ENCODE measurements at regions not wholly inside any gene's neighbourhood (a gene's known extent, or its start where the extent isn't known, plus 50 kb on each side); places are given as distances from the start of the nearest gene placed in this dataset.
"Not testable (repeated sequence)": the region's sequence is repeated elsewhere in the genome, so short reads cannot be mapped to it uniquely, and the experiment has no call there.

DNA sequence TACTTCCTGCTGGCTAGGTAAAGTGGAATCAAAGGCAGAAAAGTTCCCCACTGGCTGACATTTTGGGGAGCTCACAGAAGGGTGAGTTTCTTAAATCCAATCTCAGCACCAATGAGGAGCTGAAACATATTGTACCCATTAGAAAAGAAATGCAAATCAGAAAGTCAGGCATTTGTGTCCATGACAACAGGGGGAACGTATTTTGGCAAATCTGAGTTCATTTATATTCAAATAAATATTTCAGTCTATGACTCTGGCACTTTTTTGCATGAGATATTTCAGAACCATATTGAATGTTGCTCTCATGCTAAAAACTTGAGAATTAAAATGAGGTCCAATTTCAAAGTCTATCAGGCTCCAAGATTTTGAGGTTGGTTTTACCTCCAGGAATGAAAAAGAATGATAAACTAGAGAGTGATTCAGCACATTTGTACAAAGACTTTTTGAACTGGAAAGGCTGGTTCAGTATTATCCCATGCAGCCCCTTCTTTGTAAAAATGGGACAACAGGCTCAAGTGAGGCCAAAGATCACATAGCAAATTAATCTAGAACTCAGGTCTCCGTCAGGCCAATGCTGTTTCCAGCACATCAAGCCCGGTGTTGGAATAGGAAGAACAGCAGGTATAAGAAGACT, 202.2 kb downstream of the RRAGC start:
- Histone ChIP-seq H3K4me3 (ENCODE audit: low read depth in 1 of 5, low read length in 5 of 5) (no peak overlapping the region), H3K9ac (ENCODE audit: low read length in 5 of 5) (no peak overlapping the region), H3K9me3 (ENCODE audit: control insufficient read depth in 5 of 5, low read length in 5 of 5) (peaks cover 6 to 9% (median 6%) of the 10 kb centered on the region in 5 donors), H3K27me3 (ENCODE audit: control insufficient read depth in 5 of 5, insufficient read depth in 4 of 5, low read length in 5 of 5) (peaks cover 4 to 10% (median 6%) of the 10 kb centered on the region in 5 donors), H3K36me3 (ENCODE audit: control insufficient read depth in 5 of 5, insufficient read depth in 5 of 5, low read length in 5 of 5) (no peaks in the 10 kb centered on the region), H3K4me1 (ENCODE audit: control insufficient read depth in 5 of 5, insufficient read depth in 5 of 5, low read length in 5 of 5) (no peaks in the 10 kb centered on the region), H3K27ac (ENCODE audit: low read depth, low read length) (no peak overlapping the region)

DNA sequence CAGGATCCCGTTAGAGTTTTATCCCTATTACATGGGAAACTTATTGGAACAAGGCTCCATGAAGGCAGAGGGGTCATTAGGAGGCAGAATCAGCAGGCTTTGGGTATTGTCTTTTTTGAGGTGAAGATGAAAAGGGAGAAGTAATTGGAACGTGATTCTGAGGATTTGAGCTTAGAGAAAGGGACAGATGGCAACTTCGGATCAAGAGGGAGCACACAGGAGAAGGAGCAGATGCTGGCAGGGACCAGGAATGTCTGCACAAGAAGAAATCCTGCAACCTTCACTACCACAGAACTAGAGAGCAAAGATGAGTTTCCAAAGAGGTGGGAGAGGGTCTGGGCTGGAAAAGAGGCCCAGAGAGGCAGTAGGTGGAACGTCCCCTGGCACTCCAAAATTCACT, 202.8 kb downstream of the RRAGC start:
- H3K9ac ChIP-seq (ENCODE audit: low read length in 5 of 5): no peak overlapping the region
- peaks cover 6 to 9% (median 6%) of the 10 kb centered on the region in 5 donors for H3K9me3 ChIP-seq (ENCODE audit: control insufficient read depth in 5 of 5, low read length in 5 of 5)
- no peak overlapping the region for H3K27ac ChIP-seq (ENCODE audit: low read depth, low read length)
- no peaks in the 10 kb centered on the region for H3K4me1 ChIP-seq (ENCODE audit: control insufficient read depth in 5 of 5, insufficient read depth in 5 of 5, low read length in 5 of 5)
- H3K27me3 ChIP-seq (ENCODE audit: control insufficient read depth in 5 of 5, insufficient read depth in 4 of 5, low read length in 5 of 5): peaks cover 4 to 8% (median 6%) of the 10 kb centered on the region in 5 donors
- no peaks in the 10 kb centered on the region for H3K36me3 ChIP-seq (ENCODE audit: control insufficient read depth in 5 of 5, insufficient read depth in 5 of 5, low read length in 5 of 5)
- no peak overlapping the region for H3K4me3 ChIP-seq (ENCODE audit: low read depth in 1 of 5, low read length in 5 of 5)

DNA sequence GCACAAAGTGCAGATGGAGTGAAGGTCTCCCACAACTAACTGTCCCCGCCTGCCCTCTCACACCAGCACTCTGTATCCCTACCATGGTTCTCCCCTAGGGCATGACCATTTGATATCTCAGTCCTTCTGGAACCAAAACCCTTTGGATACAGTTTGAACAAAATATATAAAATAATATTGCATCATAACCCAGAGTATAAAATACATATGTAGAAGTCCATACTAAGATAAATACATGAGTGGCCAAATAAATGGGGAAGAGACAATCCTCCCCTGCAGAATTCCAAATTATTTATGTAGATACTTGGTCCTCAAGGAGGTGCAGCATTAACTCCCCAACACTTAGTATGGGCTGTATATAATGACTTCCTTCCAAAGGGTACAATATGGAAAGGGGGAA, 207.4 kb downstream of the RRAGC start:
- H3K27me3 ChIP-seq (ENCODE audit: control insufficient read depth in 5 of 5, insufficient read depth in 4 of 5, low read length in 5 of 5): peaks cover 0 to 11% (median 6%) of the 10 kb centered on the region in 5 donors
- no peak overlapping the region for H3K27ac ChIP-seq (ENCODE audit: low read depth, low read length)
- no peak overlapping the region for H3K4me3 ChIP-seq (ENCODE audit: low read depth in 1 of 5, low read length in 5 of 5)
- H3K9ac ChIP-seq (ENCODE audit: low read length in 5 of 5): no peak overlapping the region
- H3K36me3 ChIP-seq (ENCODE audit: control insufficient read depth in 5 of 5, insufficient read depth in 5 of 5, low read length in 5 of 5): no peaks in the 10 kb centered on the region
- H3K9me3 ChIP-seq (ENCODE audit: control insufficient read depth in 5 of 5, low read length in 5 of 5): no peaks in the 10 kb centered on the region
- no peaks in the 10 kb centered on the region for H3K4me1 ChIP-seq (ENCODE audit: control insufficient read depth in 5 of 5, insufficient read depth in 5 of 5, low read length in 5 of 5)

DNA sequence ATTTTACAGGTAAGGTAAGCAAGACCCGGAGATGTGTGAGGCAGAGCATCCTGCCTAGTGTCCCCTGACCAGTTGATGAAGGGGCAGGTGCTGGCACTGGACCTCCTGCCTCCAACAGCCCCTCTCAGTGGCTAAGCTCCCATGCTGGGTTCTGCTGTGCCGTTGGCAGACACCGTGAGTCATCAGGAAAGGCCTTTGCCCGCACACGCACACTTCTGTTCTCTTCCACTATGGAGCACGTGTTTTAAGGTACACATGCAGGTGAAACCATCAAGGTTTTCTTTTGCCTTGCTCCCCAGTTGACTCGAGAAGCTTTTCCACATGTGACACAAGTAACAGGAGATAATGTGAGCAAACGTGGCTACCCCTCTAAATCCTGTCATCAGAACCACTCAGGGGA, 207.9 kb downstream of the RRAGC start:
- H3K9me3 ChIP-seq (ENCODE audit: control insufficient read depth in 5 of 5, low read length in 5 of 5): no peaks in the 10 kb centered on the region
- no peaks in the 10 kb centered on the region for H3K36me3 ChIP-seq (ENCODE audit: control insufficient read depth in 5 of 5, insufficient read depth in 5 of 5, low read length in 5 of 5)
- H3K9ac ChIP-seq (ENCODE audit: low read length in 5 of 5): no peak overlapping the region
- H3K27me3 ChIP-seq (ENCODE audit: control insufficient read depth in 5 of 5, insufficient read depth in 4 of 5, low read length in 5 of 5): peaks cover 0 to 11% (median 6%) of the 10 kb centered on the region in 5 donors
- no peaks in the 10 kb centered on the region for H3K4me1 ChIP-seq (ENCODE audit: control insufficient read depth in 5 of 5, insufficient read depth in 5 of 5, low read length in 5 of 5)
- no peak overlapping the region for H3K27ac ChIP-seq (ENCODE audit: low read depth, low read length)
- H3K4me3 ChIP-seq (ENCODE audit: low read depth in 1 of 5, low read length in 5 of 5): no peak overlapping the region

DNA sequence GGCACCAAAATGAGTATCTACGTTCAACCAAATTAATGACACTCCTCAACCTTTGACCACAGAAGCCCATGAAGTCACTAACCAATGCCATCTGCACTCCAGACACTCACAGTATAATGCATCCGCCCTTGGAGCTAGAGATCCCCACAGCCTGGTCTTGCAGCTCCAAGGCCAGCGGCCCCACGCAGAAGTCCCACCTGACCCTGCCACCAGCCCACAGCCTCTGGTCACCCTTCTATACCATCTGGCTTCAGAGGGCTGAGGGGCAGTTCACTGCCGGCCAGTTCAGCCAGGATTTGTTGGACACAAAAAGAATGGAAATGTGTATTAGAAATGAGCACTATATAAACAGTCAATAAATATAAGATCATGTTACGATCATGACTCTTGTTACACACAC, 211.2 kb downstream of the RRAGC start:
- Histone ChIP-seq H3K4me3 (ENCODE audit: low read depth in 1 of 5, low read length in 5 of 5) (no peak overlapping the region), H3K9ac (ENCODE audit: low read length in 5 of 5) (no peak overlapping the region), H3K4me1 (ENCODE audit: control insufficient read depth in 5 of 5, insufficient read depth in 5 of 5, low read length in 5 of 5) (no peaks in the 10 kb centered on the region), H3K27me3 (ENCODE audit: control insufficient read depth in 5 of 5, insufficient read depth in 4 of 5, low read length in 5 of 5) (peaks cover 0 to 6% (median 2%) of the 10 kb centered on the region in 5 donors), H3K9me3 (ENCODE audit: control insufficient read depth in 5 of 5, low read length in 5 of 5) (peaks cover 0 to under 1% (median 0%) of the 10 kb centered on the region in 5 donors), H3K36me3 (ENCODE audit: control insufficient read depth in 5 of 5, insufficient read depth in 5 of 5, low read length in 5 of 5) (no peaks in the 10 kb centered on the region), H3K27ac (ENCODE audit: low read depth, low read length) (no peak overlapping the region)

DNA sequence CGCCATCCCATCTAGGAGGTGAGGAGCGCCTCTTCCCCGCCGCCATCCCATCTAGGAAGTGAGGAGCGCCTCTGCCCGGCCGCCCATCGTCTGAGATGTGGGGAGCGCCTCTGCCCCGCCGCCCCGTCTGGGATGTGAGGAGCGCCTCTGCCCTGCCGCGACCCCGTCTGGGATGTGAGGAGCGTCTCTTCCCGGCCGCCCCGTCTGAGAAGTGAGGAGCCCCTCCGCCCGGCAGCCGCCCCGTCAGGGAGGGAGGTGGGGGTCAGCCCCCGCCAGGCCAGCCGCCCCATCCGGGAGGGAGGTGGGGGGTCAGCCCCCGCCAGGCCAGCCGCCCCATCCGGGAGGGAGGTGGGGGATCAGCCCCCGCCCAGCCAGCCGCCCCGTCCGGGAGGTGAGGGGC, 212.2 kb downstream of the RRAGC start:
- H3K36me3 ChIP-seq (ENCODE audit: control insufficient read depth in 5 of 5, insufficient read depth in 5 of 5, low read length in 5 of 5); H3K27me3 ChIP-seq (ENCODE audit: control insufficient read depth in 5 of 5, insufficient read depth in 4 of 5, low read length in 5 of 5): not testable (repeated sequence)

DNA sequence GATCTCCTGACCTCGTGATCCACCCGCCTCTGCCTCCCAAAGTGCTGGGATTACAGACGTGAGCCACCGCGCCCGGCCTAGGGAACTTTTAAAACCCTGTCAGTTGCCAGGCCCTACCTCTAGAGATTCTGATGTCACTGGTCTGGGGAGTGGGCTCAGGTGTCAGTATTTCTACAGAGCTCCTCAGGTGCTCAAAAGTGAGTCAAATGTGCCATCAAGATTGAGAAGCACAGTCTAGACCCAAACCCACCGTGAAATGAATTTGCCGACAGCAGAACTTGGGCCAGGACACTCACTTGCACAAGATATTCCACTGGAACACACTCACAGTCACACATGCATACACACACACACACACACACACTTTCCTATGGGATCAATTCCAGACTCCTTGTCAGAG, 215.5 kb downstream of the RRAGC start:
- H3K9me3 ChIP-seq (ENCODE audit: control insufficient read depth in 5 of 5, low read length in 5 of 5): peaks cover 0 to 15% (median 7%) of the 10 kb centered on the region in 5 donors
- H3K4me3 ChIP-seq (ENCODE audit: low read depth in 1 of 5, low read length in 5 of 5): no peak overlapping the region
- H3K27ac ChIP-seq (ENCODE audit: low read depth, low read length): no peak overlapping the region
- peaks cover 0 to 3% (median 3%) of the 10 kb centered on the region in 5 donors for H3K27me3 ChIP-seq (ENCODE audit: control insufficient read depth in 5 of 5, insufficient read depth in 4 of 5, low read length in 5 of 5)
- H3K4me1 ChIP-seq (ENCODE audit: control insufficient read depth in 5 of 5, insufficient read depth in 5 of 5, low read length in 5 of 5): no peaks in the 10 kb centered on the region
- no peaks in the 10 kb centered on the region for H3K36me3 ChIP-seq (ENCODE audit: control insufficient read depth in 5 of 5, insufficient read depth in 5 of 5, low read length in 5 of 5)
- H3K9ac ChIP-seq (ENCODE audit: low read length in 5 of 5): no peak overlapping the region

More for the DNA sequence above, 212.2 kb downstream of the RRAGC start:
- not testable (repeated sequence) for H3K27ac ChIP-seq (ENCODE audit: low read depth, low read length); H3K9me3 ChIP-seq (ENCODE audit: control insufficient read depth in 5 of 5, low read length in 5 of 5); H3K4me3 ChIP-seq (ENCODE audit: low read depth in 1 of 5, low read length in 5 of 5); H3K4me1 ChIP-seq (ENCODE audit: control insufficient read depth in 5 of 5, insufficient read depth in 5 of 5, low read length in 5 of 5); H3K9ac ChIP-seq (ENCODE audit: low read length in 5 of 5)

DNA sequence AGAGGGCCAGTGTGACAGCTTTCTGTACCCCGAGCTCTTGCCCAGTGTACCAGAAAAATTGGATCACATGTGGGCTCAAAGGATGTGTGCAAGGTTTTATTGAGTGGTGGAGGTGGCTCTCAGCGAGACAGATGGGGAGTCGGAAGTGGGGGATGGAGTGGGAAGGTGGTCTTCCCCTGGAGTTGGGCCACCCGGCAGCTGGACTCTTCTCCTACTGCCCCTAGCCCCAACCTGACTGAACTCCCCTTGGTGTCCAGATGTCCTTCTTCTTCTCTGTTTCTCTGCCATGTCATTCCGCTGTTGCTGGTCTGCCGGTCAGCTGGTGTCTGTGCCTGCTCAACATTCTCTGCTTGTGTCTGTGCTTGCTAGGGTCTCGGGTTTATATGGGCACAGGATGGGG, 217.9 kb downstream of the RRAGC start:
- H3K36me3 ChIP-seq (ENCODE audit: control insufficient read depth in 5 of 5, insufficient read depth in 5 of 5, low read length in 5 of 5): no peaks in the 10 kb centered on the region
- H3K9ac ChIP-seq (ENCODE audit: low read length in 5 of 5): no peak overlapping the region
- H3K4me1 ChIP-seq (ENCODE audit: control insufficient read depth in 5 of 5, insufficient read depth in 5 of 5, low read length in 5 of 5): no peaks in the 10 kb centered on the region
- no peak overlapping the region for H3K27ac ChIP-seq (ENCODE audit: low read depth, low read length)
- peaks cover 0 to 3% (median 0%) of the 10 kb centered on the region in 5 donors for H3K27me3 ChIP-seq (ENCODE audit: control insufficient read depth in 5 of 5, insufficient read depth in 4 of 5, low read length in 5 of 5)
- peaks cover 0 to 15% (median 7%) of the 10 kb centered on the region in 5 donors for H3K9me3 ChIP-seq (ENCODE audit: control insufficient read depth in 5 of 5, low read length in 5 of 5)
- H3K4me3 ChIP-seq (ENCODE audit: low read depth in 1 of 5, low read length in 5 of 5): no peak overlapping the region

DNA sequence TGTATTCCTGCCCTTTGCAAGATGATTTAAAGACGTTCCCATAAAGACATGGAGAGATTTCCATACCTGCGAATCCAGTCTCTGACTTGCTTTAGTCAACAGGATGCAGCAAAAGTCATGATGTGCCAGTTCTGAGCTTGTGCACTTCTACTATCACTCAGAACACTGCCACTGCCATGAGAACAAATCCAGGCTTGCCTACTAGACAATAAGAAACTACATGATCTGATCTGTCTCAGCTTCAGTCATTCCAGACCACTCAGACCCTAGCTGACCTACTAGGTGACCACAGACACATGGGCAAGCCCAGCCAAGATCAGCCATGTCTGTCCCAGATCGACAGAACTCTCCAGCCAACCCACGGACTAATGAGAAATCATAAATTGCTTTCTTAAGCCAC, 219.2 kb downstream of the RRAGC start:
- peaks cover 0 to 22% (median 12%) of the 10 kb centered on the region in 5 donors for H3K9me3 ChIP-seq (ENCODE audit: control insufficient read depth in 5 of 5, low read length in 5 of 5)

DNA sequence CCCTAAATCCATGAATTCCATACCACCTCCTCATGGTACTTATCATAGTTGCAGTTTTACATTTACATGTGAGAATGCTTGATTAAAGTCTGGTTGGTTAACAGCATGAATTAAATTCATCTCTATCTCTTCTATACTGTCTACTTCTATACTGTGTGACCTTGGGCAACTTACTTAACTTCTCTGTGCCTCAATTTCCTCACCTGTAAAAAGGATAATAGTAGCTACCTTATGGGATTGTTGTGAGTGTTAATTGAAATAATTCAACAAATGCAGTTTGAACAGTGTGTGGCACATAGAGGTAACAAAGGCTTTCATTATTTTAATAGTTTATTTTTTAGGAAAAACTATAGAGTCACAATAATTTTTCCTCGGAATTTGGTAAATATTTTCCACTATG, 231.3 kb downstream of the RRAGC start:
- H3K36me3 ChIP-seq (ENCODE audit: control insufficient read depth in 5 of 5, insufficient read depth in 5 of 5, low read length in 5 of 5): no peaks in the 10 kb centered on the region
- no peaks in the 10 kb centered on the region for H3K9me3 ChIP-seq (ENCODE audit: control insufficient read depth in 5 of 5, low read length in 5 of 5)
- H3K27me3 ChIP-seq (ENCODE audit: control insufficient read depth in 5 of 5, insufficient read depth in 4 of 5, low read length in 5 of 5): peaks cover 0 to 5% (median 0%) of the 10 kb centered on the region in 5 donors
- no peak overlapping the region for H3K9ac ChIP-seq (ENCODE audit: low read length in 5 of 5)
- H3K4me3 ChIP-seq (ENCODE audit: low read depth in 1 of 5, low read length in 5 of 5): no peak overlapping the region
- no peak overlapping the region for H3K27ac ChIP-seq (ENCODE audit: low read depth, low read length)
- peaks cover 0 to 9% (median 0%) of the 10 kb centered on the region in 5 donors for H3K4me1 ChIP-seq (ENCODE audit: control insufficient read depth in 5 of 5, insufficient read depth in 5 of 5, low read length in 5 of 5)

More for the DNA sequence above, 219.2 kb downstream of the RRAGC start:
- H3K9ac ChIP-seq (ENCODE audit: low read length in 5 of 5): no peak overlapping the region
- H3K27me3 ChIP-seq (ENCODE audit: control insufficient read depth in 5 of 5, insufficient read depth in 4 of 5, low read length in 5 of 5): peaks cover 0 to 3% (median 3%) of the 10 kb centered on the region in 5 donors
- H3K4me1 ChIP-seq (ENCODE audit: control insufficient read depth in 5 of 5, insufficient read depth in 5 of 5, low read length in 5 of 5): no peaks in the 10 kb centered on the region
- H3K36me3 ChIP-seq (ENCODE audit: control insufficient read depth in 5 of 5, insufficient read depth in 5 of 5, low read length in 5 of 5): no peaks in the 10 kb centered on the region
- H3K4me3 ChIP-seq (ENCODE audit: low read depth in 1 of 5, low read length in 5 of 5): no peak overlapping the region
- no peak overlapping the region for H3K27ac ChIP-seq (ENCODE audit: low read depth, low read length)

Data from subcutaneous abdominal adipose tissue (tissue), 5 donors.